HG03442 (cell line): ENCODE measurements at regions not wholly inside any gene's neighbourhood (a gene's known extent, or its start where the extent isn't known, plus 50 kb on each side); places are given as distances from the start of the nearest gene placed in this dataset.

Source experiments
- ATAC-seq: cut with Tn5 transposase; IDR thresholded peaks from one replicate; pipeline ENCODE4 v1.9.1; 2021; ENCODE audit warnings: mild to moderate bottlenecking, moderate library complexity; ENCODE audit not compliant: unreplicated experiment

DNA sequence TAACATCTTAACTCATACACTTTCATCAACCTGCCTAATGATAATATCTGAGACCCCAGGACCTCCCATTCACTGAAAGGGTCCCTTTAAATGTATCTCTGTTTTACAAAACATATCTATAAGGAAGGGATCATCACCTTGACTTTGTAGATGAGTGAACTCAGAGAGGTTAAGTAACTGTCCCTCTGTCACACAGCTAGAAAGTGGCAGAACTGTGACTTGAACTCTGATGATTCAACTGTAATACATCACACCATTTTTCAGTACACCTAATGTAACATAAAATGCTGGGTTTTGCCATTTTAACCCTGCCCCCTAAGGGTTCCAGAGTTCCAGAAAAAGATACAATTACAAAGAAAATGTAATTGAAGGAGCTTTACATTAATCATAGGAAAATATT lies 234.6 kb downstream of the ZEB2 start:
- no peak for ATAC-seq

DNA sequence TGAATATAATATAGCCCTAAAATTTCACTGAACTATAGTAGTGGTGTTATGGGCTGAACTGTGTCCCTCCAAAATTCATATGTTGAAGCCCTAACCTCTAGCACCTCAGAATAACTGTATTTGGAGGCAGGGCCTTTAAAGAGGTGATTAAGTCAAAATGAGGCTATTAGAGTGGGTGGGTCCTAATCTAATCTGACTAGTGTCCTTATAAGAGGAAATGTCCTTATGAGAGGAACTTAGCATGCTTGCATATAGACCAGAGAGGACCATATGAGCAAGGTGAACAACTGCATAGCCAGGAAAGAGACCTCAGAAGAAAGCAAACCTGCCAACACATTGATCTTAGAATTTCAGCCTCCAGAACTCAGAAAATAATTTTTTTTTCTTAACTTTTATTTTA lies 238.4 kb downstream of the ZEB2 start:
- ATAC-seq, result no peak

DNA sequence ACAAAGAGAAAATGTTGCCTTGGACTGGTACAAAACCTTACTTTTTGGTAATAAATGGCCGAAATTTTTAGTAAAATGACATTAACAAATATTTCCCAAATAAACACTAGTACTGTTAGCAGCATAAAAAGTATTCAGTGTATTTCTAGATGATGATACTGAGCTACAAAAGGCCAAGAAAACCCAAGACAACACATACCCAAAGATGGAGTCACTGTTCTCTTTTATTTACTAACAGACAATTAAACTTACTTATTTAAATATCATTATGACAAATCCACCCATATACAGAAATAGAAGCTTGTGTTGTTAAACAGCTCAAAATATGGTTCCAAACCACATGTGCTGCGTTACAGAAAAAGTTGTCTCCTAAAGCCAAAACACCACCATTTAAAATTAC lies 239.9 kb downstream of the ZEB2 start:
- no peak for ATAC-seq

DNA sequence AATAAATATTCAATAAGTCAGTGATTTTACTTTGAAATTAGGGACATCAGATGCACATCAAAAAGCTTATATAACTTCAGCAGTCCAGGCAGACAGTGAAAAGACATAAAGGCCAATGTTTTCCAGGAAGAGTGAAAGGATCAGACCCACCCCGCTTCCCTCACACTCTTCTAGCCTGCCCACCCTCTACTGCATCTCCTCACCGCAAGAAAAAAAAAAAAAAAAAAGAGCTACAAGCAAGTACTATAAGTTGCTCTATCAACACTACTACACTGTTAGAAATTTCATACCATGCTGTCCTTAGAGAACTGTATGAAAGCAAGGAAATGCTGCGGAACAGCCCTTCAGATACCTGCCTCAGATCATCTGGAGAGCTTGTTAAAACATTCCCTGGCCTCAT lies 240.8 kb downstream of the ZEB2 start:
- no peak for ATAC-seq

DNA sequence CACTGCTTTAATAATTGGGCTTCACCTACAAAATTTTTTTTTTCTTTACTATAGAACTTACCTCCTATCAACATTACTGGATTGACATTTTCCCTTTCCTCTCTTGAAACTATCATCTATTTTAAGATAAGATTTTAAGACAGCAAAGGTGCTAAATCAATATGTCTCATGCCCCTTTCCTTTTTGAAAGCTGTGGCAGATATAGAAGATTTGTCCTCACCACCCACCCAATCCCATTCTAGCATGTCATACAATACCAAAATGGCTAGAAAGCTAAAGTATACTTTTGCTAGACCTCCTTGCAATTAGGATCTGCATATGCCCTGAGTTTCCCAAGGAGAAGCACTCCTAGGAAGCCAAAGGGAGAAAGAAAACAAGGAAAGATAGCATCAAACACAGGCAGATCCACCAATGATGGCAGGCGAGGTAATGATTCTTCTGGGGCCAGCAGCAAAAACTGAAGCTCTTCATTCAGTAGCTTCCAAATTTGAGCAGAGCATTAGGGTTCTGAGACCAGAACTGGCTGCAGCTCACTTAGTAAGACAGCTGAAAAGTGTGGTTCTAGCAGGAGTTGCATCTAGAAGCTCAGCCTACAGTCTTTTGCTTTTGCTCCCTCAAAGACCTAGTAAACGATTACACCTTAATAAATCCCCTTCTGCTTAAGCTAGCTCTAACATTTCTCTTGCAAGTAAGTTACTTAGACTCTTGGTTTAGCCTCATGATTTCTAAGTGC lies 242.1 kb downstream of the ZEB2 start:
- ATAC-seq, result no peak

DNA sequence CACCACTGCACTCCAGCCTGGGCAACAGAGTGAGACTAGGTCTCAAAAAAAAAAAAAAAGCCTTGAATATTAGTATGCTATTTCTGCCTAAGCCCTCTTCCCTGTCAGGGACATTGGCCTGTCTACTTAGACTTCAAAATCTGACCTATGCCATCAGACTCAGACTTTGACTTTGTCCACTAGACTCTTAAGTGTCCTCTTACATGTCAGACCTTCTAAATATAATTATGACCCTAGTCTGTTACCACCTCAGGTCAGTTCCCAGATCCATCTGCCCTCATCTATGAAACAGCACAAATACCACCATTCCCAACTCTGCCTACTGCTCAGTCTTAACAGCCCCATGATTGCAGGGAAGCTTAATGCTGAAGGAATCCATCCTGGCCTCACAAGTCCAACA lies 244.6 kb downstream of the ZEB2 start:
- ATAC-seq, result no peak

DNA sequence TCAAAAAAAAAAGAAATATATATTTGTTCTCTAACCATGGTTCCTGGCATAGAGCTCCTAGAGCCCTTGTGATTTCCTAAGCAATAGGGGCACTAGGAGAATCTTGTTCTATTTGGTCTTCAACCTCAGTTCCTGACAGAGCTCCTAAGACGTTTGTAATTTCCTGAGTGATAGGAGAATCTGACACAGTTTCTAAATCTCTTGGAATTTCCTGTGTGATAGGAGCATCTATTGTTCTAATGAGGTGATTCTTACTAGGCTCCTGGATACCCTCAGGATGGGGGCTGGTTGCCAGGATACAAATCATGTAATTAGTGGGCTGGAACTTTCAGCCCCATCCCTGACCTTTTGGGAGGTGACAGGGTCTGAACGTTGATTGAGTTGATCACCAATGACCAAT lies 245.8 kb downstream of the ZEB2 start:
- ATAC-seq, result no peak

DNA sequence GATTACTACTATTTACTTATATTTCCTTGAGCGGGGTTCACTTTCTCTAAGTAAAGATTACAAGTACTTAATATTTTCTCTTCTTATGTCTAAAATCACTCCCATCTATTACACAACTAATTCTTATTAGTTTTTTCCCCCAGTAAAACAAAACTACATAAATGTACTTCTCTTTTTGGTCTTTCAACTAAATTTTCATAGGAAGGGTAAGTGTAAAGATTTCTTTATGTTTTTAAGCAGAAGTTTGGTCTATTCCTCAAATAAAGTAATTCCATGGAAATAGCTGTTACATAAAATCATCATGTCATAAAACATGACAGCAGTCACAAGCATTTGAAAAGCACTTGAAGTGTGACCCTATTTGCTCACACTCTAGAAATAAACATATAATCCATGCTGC lies 249.0 kb downstream of the ZEB2 start:
- ATAC-seq, result no peak

DNA sequence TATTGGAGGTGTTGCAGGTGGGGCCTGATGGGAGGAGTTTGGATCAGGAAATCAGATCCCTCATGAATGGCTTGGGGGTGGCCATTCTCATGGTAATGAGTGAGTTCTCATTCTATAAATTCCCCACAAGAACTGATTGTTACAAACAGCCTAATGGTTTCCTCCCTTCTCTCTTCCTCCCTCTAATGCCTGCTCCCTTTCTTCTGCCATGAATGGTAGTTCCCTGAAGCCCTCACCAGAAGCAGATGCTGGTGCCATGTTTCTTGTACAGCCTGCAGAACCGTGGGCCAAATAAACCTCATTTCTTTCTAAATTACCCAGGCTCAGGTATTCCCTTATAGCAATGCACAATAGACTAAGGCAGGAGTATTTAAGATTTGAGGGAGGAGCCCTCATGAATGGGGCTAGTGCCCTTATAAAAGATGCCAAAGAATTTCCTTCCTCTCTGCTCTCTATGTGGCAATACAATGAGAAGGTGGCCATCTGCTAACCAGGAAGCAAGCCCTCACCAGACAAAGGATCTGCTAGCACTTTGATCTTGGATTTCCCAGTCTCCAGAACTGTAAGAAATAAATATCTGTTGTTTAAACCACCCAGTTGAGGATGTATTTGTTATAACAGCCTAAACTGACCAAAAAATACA lies 251.8 kb downstream of the ZEB2 start:
- ATAC-seq, result no peak

DNA sequence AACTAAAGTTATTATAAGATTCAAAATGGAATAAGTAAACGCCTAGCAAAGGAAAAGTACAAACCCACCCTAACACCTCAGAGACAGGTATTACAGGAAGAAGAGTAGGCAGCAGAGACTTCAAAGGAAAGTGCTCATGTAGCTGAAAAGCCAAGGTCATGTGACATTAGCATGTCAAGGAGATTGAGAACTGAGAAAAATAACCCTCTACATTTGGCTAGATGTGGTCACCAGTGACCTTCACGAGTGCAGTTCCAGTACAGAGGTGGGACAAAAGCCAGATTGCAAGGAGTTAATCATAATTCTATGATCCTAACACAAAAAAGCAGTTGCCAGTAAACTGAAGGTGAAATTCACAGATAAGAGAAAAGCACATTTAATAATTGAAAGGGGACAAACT lies 252.7 kb downstream of the ZEB2 start:
- ATAC-seq, result peak; percentile 92

DNA sequence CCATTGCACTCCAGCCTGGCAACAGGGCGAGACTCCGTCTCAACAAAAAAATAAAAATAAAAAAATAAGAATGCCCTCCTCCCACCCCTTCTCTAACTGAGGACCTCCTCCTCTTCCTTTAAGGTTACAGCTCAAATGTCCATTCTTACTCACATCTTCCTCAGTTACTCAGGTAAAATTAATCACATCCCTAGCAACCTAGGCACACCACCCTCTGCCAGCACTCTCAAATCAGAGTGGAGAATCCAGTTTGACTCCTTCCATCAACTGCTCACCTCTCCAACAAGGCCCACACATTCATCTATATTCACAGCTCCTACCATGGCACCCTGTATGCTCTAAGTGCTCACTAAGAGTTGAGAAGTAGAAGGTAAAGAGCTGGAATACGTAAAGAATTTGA lies 254.3 kb downstream of the ZEB2 start:
- no peak for ATAC-seq

DNA sequence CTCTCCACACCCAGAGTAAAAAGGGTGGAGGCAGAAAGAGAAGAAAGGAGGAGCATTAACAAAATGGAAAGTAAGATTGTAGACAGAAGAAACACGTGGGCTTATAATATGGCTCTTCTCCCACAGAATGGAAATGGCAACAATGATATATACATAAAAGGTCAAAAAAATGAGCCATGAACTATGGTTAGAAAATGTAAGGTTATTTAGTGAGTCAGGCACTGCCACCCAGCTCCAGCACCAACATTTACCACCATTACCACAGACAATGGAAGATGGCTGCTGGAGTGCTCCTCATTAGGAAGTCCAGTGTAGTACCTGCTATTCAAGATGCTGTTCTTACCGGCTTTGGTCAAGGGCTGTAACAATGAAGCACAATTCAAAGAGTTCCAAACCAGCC lies 258.0 kb downstream of the ZEB2 start:
- no peak for ATAC-seq

DNA sequence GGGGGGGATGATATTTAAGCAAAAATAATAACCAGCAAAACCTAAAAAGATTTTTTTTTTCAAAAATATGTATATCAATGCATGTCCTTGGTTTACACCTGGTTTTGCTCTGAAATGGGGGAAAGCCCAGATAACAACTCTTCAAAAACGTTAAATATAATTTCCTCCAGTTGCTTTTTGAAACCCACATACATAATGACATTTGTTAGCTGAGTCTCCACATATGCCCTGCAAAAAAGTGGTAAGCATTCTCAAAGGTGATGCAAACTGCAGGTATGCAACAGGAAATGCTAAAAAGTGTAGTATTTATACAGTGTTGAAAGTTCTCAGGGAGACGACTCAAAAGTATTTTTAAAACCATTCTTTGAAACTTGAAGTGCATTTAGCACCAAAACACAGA lies 258.6 kb downstream of the ZEB2 start:
- no peak for ATAC-seq

DNA sequence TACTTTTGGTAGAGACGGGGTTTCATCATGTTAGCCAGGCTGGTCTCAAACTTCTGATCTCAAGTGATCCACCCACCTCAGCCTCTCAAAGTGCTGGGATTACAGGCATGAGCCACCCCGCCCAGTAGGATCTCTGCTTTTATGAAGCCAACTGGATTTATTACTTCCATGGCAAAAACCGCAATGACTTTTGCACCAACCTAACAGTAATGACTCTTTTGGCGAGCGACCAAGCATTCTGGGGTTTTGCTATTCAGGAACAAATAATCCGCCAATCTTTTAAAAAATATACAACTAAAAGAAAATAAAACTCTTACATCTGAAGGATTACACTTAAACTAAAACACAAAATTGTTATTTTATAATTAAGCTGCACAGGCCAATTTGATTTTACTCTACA lies 260.6 kb downstream of the ZEB2 start:
- ATAC-seq, result no peak

DNA sequence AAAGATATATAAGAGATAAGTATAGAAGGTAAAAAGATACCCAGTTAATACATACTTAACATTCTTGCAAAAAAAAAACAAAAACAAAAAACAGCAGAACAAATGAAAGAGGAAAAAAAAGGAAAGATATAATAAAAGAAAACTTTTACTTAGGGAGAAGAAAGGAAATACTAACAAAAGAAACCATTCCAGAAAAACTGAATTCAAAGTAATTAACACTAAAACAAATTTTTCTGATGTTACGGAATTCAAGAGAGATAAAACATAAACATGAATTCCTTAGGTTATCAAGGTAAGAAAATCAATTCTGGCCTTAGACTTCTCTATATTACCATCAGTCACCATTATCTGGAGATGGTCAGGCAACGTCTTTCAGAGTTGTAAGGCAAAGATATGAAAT lies 261.8 kb downstream of the ZEB2 start:
- no peak for ATAC-seq

DNA sequence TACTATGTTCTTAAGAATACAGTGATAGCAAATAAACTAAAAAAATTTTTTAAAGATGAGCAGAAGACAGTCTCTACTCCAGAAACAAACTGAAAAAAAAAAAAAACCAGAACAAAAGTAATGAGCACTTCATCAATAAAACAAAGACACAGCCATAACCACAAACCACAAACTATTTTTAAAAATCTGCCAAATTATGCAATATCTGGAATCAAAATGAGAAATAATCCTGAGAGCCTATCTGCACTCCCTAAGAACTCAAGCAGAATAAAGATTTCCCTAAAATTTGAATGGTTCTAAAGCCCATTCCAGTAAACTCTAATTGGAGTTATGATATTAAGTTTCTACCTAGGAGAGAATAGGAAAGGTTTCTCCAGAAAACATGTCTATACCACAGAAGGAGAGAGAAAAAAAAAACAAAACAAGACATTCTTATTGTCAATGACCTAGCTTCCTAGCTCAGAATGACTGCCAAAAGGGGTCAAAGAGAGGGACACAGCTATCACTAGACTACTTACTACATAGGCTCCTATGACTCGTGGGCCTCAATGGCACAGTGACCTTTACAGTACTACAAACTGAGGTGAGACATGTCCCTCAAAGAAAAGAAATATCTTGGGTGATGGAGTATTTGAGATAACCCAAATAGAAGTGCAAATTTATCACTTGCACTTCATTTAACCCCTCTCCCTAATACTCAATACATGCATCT lies 262.8 kb downstream of the ZEB2 start:
- ATAC-seq, result no peak

DNA sequence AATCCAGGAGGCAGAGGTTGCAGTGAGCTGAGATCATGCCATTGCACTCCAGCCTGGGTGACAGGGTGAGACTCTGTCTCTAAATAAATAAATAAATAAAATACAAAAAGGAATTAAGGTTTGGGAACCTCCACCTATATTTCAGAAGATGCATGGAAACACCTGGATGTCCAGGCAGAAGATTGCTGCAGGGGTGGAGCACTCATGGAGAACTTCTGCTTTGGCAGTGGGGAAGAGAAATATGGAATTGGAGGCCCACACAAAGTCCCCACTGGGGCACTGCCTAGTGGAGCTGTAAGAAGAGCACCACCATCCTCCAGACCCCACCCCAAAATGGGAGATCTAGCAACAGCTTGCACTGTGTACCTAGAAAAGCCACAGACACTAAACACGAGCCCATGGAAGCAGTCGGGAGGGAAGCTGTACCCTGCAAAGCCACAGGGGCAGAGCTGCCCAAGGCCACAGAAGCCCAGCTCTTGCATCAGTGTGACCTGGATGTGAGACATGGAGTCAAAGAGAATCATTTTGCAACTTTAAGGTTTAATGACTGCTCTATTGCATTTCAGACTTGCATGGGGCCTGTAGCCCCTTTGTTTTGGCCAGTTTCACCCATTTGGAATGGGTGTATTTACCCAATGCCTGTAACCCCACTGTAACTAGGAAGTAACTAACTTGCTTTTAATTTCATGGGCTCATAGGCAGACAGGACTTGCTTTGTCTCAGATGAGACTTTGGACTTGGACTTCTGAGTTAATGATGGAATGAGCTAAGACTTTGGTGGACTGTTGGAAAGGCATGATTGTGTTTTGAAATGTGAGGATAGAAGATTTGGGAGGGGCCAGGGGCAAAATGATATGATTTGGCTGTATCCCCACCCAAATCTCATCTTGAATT lies 265.3 kb downstream of the ZEB2 start:
- no peak for ATAC-seq

DNA sequence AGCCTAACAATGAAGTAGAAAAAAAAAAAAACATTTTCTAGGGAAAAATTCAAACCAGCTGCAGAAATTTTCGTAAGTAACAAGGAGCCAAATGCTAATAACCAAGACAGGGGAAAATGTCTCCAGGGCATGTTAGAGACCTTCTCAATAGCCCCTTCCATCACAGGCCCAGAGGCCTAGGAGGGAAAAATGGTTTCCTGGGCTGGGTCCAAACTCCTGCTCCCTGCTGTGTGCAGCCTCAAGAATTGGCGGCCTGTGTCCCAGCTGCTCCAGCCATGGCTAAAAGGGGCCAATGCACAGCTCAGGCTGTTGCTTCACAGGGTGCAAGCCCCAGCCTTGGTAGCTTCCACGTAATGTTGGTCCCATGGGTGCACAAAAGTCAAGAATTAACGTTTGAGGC lies 266.2 kb downstream of the ZEB2 start:
- ATAC-seq, result no peak

DNA sequence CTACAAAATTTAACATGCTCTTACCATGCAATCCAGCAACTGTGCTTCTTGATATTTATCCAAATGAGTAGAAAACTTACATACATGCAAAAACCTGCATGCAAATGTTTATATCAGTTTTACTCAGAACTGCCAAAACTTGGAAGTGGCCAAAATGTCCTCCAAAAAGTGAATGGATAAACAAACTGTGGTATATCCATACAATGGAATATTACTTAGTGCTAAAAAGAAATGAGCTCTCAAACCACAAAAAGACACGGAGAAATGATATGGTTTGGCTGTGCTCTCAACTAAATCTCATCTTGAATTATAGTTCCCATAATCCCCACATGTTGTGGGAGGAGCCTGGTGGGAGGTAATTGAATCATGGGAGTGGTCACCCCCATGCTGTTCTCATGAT lies 267.2 kb downstream of the ZEB2 start:
- ATAC-seq, result no peak

DNA sequence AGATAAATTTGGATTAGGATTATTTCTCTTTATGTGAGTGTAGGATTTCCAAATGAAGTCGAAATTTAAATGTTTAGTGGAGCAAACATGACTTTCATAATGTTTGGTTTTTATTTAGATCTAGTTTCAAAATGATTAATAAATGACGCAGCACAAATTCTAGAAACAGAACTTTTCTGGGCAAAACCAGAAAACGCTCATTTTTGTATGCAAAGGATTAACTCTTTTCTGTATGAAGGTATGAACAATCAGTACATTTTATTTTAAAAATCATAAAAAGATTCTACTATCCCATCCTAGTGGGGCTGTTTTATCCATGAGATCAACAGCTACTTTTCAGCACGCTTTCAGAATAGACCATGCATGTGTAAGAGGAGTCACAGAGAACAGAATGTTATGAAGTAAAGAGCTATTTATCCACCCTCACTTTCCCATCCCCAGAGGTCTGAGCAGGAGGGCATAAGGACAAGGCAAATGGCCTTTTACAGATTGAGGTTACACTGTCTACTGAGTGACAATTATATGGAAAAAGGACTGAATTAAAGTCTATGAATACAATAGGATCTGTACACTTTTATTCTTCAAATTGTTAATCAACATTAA lies 270.8 kb downstream of the ZEB2 start:
- peak; percentile 40 for ATAC-seq
